Large intestine (tissue), 3 donors: ENCODE measurements at regions not wholly inside any gene's neighbourhood (a gene's known extent, or its start where the extent isn't known, plus 50 kb on each side); places are given as distances from the start of the nearest gene placed in this dataset.
"Not testable (repeated sequence)": the region's sequence is repeated elsewhere in the genome, so short reads cannot be mapped to it uniquely, and the experiment has no call there.

Source experiments
- DNase-seq, 2 donors: peaks; one replicate each; pipeline versions ENCODE4 v3.0.0 to v3.0.0-alpha.2; 2013
- H3K27ac ChIP-seq: one replicate; pipeline ENCODE4 v1.5.1; 2013; ENCODE audit warnings: low read length
- H3K27me3 ChIP-seq: 2 replicates; pipeline ENCODE4 v1.6.1; 2013; ENCODE audit warnings: low read length; ENCODE audit not compliant: control insufficient read depth, insufficient read depth
- H3K36me3 ChIP-seq: 2 replicates; pipeline ENCODE4 v1.6.1; 2013; ENCODE audit warnings: low read length; ENCODE audit not compliant: control insufficient read depth, insufficient read depth
- H3K4me1 ChIP-seq: one replicate; pipeline ENCODE4 v1.6.1; 2013; ENCODE audit warnings: low read length; ENCODE audit not compliant: control insufficient read depth, insufficient read depth
- H3K4me3 ChIP-seq: one replicate; pipeline ENCODE4 v1.5.1; 2013; ENCODE audit warnings: low read length
- H3K9me3 ChIP-seq: one replicate; pipeline ENCODE4 v1.6.1; 2013; ENCODE audit warnings: mild to moderate bottlenecking, low read depth, low read length, moderate library complexity; ENCODE audit not compliant: control insufficient read depth
- WGBS: methylation state at CpG from one replicate; pipeline ENCODE4 v1.1.5; 2013; ENCODE audit warnings: low lambda C conversion rate; ENCODE audit not compliant: insufficient coverage; 5-methylcytosine and 5-hydroxymethylcytosine counted together

GRCh38 chr18:30781601-30782000 lies 260.9 kb downstream of the DSC3 start:
- H3K27ac ChIP-seq: no peak overlapping the region
- no peaks in the 10 kb centered on the region for H3K9me3 ChIP-seq
- H3K4me1 ChIP-seq: no peaks in the 10 kb centered on the region
- H3K27me3 ChIP-seq: no peaks in the 10 kb centered on the region
- H3K36me3 ChIP-seq: no peaks in the 10 kb centered on the region
- no peak for DNase-seq
- no CpG with 5 or more reads among the region's 2 CpGs for WGBS
- no peak overlapping the region for H3K4me3 ChIP-seq

- no peaks in the 10 kb centered on the region for H3K4me1 ChIP-seq
- no peak overlapping the region for H3K4me3 ChIP-seq
- H3K27me3 ChIP-seq: no peaks in the 10 kb centered on the region
- no peaks in the 10 kb centered on the region for H3K36me3 ChIP-seq
- no peak overlapping the region for H3K27ac ChIP-seq
- no peaks in the 10 kb centered on the region for H3K9me3 ChIP-seq
- no peak for DNase-seq
These were observed 266.9 kb downstream of the DSC3 start for GRCh38 chr18:30775629-30776028.

- H3K4me1 ChIP-seq, H3K9me3 ChIP-seq, DNase-seq, H3K27me3 ChIP-seq, H3K36me3 ChIP-seq, H3K27ac ChIP-seq, H3K4me3 ChIP-seq: not testable (repeated sequence)
- WGBS: 100% methylated on average over 3 of the region's 4 CpGs
These were observed 270.4 kb downstream of the DSC3 start for GRCh38 chr18:30772170-30772569.

GRCh38 chr18:30766053-30766452 lies 276.5 kb downstream of the DSC3 start:
- Histone ChIP-seq H3K9me3 (no peaks in the 10 kb centered on the region), H3K27me3 (no peaks in the 10 kb centered on the region), H3K4me3 (no peak overlapping the region), H3K27ac (no peak overlapping the region), H3K36me3 (no peaks in the 10 kb centered on the region), H3K4me1 (no peaks in the 10 kb centered on the region)
- no CpG with 5 or more reads among the region's 1 CpG for WGBS
- DNase-seq: no peak

- Histone ChIP-seq H3K4me1 (no peaks in the 10 kb centered on the region), H3K36me3 (no peaks in the 10 kb centered on the region), H3K9me3 (no peaks in the 10 kb centered on the region), H3K27ac (no peak overlapping the region), H3K4me3 (no peak overlapping the region), H3K27me3 (no peaks in the 10 kb centered on the region)
- no CpG with 5 or more reads among the region's 4 CpGs for whole genome bisulfite sequencing
- DNase-seq: no peak
These were observed 277.3 kb downstream of the DSC3 start for GRCh38 chr18:30765247-30765646.

GRCh38 chr18:30763902-30764350 lies 278.6 kb downstream of the DSC3 start:
- Histone ChIP-seq H3K36me3 (no peaks in the 10 kb centered on the region), H3K4me3 (no peak overlapping the region), H3K27me3 (no peaks in the 10 kb centered on the region), H3K9me3 (no peaks in the 10 kb centered on the region), H3K4me1 (no peaks in the 10 kb centered on the region), H3K27ac (no peak overlapping the region)
- peak in 1 of 2 donors; percentile 43 for DNase-seq
- WGBS: 0% methylated on average over 1 of the region's 3 CpGs

GRCh38 chr18:30754846-30755245 lies 287.7 kb downstream of the DSC3 start:
- Histone ChIP-seq H3K27ac (no peak overlapping the region), H3K9me3 (no peaks in the 10 kb centered on the region)
- no peak for DNase-seq

GRCh38 chr18:30748541-30748940 lies 294.0 kb downstream of the DSC3 start:
- Histone ChIP-seq H3K27ac (no peak overlapping the region), H3K9me3 (no peaks in the 10 kb centered on the region), H3K27me3 (no peaks in the 10 kb centered on the region), H3K36me3 (no peaks in the 10 kb centered on the region), H3K4me3 (no peak overlapping the region), H3K4me1 (no peaks in the 10 kb centered on the region)
- WGBS: 78% methylated on average over 4 of the region's 5 CpGs
- DNase-seq: no peak

More at GRCh38 chr18:30754846-30755245, 287.7 kb downstream of the DSC3 start:
- Histone ChIP-seq H3K36me3 (no peaks in the 10 kb centered on the region), H3K27me3 (no peaks in the 10 kb centered on the region), H3K4me3 (no peak overlapping the region), H3K4me1 (no peaks in the 10 kb centered on the region)

- no peaks in the 10 kb centered on the region for H3K36me3 ChIP-seq
- H3K4me1 ChIP-seq: no peaks in the 10 kb centered on the region
- H3K27me3 ChIP-seq: no peaks in the 10 kb centered on the region
- DNase-seq: no peak
- no peak overlapping the region for H3K4me3 ChIP-seq
- no peak overlapping the region for H3K27ac ChIP-seq
- H3K9me3 ChIP-seq: no peaks in the 10 kb centered on the region
These were observed 296.3 kb downstream of the DSC3 start for GRCh38 chr18:30746224-30746623.

- Histone ChIP-seq H3K4me1 (no peaks in the 10 kb centered on the region), H3K27ac (no peak overlapping the region), H3K4me3 (no peak overlapping the region), H3K9me3 (no peaks in the 10 kb centered on the region), H3K36me3 (no peaks in the 10 kb centered on the region), H3K27me3 (no peaks in the 10 kb centered on the region)
- DNase-seq: no peak
These were observed 299.5 kb downstream of the DSC3 start for GRCh38 chr18:30743033-30743432.

- Histone ChIP-seq H3K27me3 (no peaks in the 10 kb centered on the region), H3K9me3 (no peaks in the 10 kb centered on the region), H3K4me1 (no peaks in the 10 kb centered on the region), H3K36me3 (no peaks in the 10 kb centered on the region), H3K4me3 (no peak overlapping the region), H3K27ac (no peak overlapping the region)
- WGBS: no CpG with 5 or more reads among the region's 5 CpGs
- DNase-seq: no peak
These were observed 311.6 kb downstream of the DSC3 start for GRCh38 chr18:30730915-30731314.

- no peaks in the 10 kb centered on the region for H3K4me1 ChIP-seq
- no peaks in the 10 kb centered on the region for H3K9me3 ChIP-seq
- no peaks in the 10 kb centered on the region for H3K36me3 ChIP-seq
These were observed 314.7 kb downstream of the DSC3 start for GRCh38 chr18:30727849-30728248.

More at GRCh38 chr18:30727849-30728248, 314.7 kb downstream of the DSC3 start:
- Histone ChIP-seq H3K27me3 (no peaks in the 10 kb centered on the region), H3K27ac (no peak overlapping the region), H3K4me3 (no peak overlapping the region)
- DNase-seq: no peak
